Activated CD4-positive, alpha-beta T cell treated with anti-CD3 and anti-CD28 coated beads, Interleukin-2, amount 50 U/mL, for 48 hours (primary cell): ENCODE measurements at regions not wholly inside any gene's neighbourhood (a gene's known extent, or its start where the extent isn't known, plus 50 kb on each side); places are given as distances from the start of the nearest gene placed in this dataset.

Experiments used
- DNase-seq, 2 experiments: peaks; one replicate each; pipeline ENCODE4 v3.0.0-alpha.2; 2020

GRCh38 chr6:6533176-6533575 is 55.3 kb upstream of the LY86 start:
- no peak for DNase-seq

GRCh38 chr6:6534399-6534798 is 54.1 kb upstream of the LY86 start:
- DNase-seq = no peak

GRCh38 chr6:6537488-6538260 is 50.8 kb upstream of the LY86 start:
- DNase-seq = no peak

GRCh38 chr6:6538261-6538660 is 50.3 kb upstream of the LY86 start:
- DNase-seq = no peak
